K562 (cell line): ENCODE measurements at regions not wholly inside any gene's neighbourhood (a gene's known extent, or its start where the extent isn't known, plus 50 kb on each side); places are given as distances from the start of the nearest gene placed in this dataset.

ENCODE experiments used
- ATAC-seq: fragments of 200-7000 bp; cut with Tn5 transposase; 3 replicates; pipeline ENCODE4 v1.9.1; 2020; ENCODE audit warnings: moderate library complexity
- BruUV-seq: library from RNA; stranded (reverse); fragments of 400-500 nt; replicated peaks from 2 replicates; lab custom pipeline; 2021; lab: Mats Ljungman, UMichigan
- CTCF ChIA-PET: fragments of 300-600 bp; formaldehyde crosslinking; extraction: SDS; loops from one replicate; lab custom pipeline; 2021; ENCODE audit warnings: low intra/inter-chr PET ratio; lab: Yijun Ruan, JAX
- POLR2A ChIA-PET: fragments of 300-600, 350-650 bp; sonication (Branson Sonifier 250); formaldehyde crosslinking; extraction: SDS; loops from one replicate; lab custom pipeline; 2021; ENCODE audit warnings: antibody characterized with exemption, inconsistent platforms; lab: Yijun Ruan, JAX
- DNase-seq, 4 experiments: peaks; one replicate each; pipeline versions ENCODE4 v3.0.0 to v3.0.0-alpha.2; 2011 to 2018; ENCODE audit warnings: low spot score in 3 of 4, mixed read lengths in 3 of 4; ENCODE audit errors: extremely low read depth in 1 of 4
- FAIRE-seq: peaks from 2 replicates; lab custom pipeline; 2011; peaks lifted over from hg19 to GRCh38; lab: Jason Lieb, UNC
- H2AFZ ChIP-seq: 2 replicates; pipeline ENCODE4 v1.6.0; 2011; ENCODE audit warnings: low read depth, low read length, control low read depth, inconsistent platforms
- H3K27ac ChIP-seq: fragments of 200-600 bp; 3 replicates; pipeline ENCODE4 v1.8.0; 2011; ENCODE audit warnings: low read depth, mild to moderate bottlenecking, control low read depth, inconsistent platforms, low read length, moderate library complexity, mixed read lengths; ENCODE audit errors: extremely low read depth
- H3K27me3 ChIP-seq, 2 experiments: fragments of 300-600 bp in 1 of 2; 2 replicates in 1 of 2; 3 replicates in 1 of 2; pipeline versions ENCODE4 v1.6.0 to v1.8.0; 2011; ENCODE audit warnings: inconsistent platforms in 2 of 2, low read length in 2 of 2, mild to moderate bottlenecking in 1 of 2, mixed read lengths in 1 of 2, moderate library complexity in 1 of 2; ENCODE audit not compliant: control insufficient read depth in 2 of 2, insufficient read depth in 2 of 2
- H3K36me3 ChIP-seq: fragments of 300-600 bp; 3 replicates; pipeline ENCODE4 v1.8.0; 2011; ENCODE audit warnings: mild to moderate bottlenecking, low read length, inconsistent platforms; ENCODE audit not compliant: control insufficient read depth, insufficient read depth
- H3K4me1 ChIP-seq, 2 experiments: fragments of 200-600 bp in 1 of 2; replicated peaks in 1 of 2; 2 replicates in 1 of 2; 3 replicates in 1 of 2; pipeline versions ENCODE4 v1.5.1 to v1.8.0; 2011; ENCODE audit warnings: inconsistent platforms in 2 of 2, low read length in 2 of 2, mild to moderate bottlenecking in 1 of 2, mixed read lengths in 1 of 2, moderate library complexity in 1 of 2; ENCODE audit not compliant: control insufficient read depth in 2 of 2, insufficient read depth in 2 of 2
- H3K4me2 ChIP-seq: 2 replicates; pipeline ENCODE4 v1.6.1; 2011; ENCODE audit warnings: low read length, control low read depth, inconsistent platforms, mixed read lengths; ENCODE audit not compliant: insufficient read depth
- H3K4me3 ChIP-seq: fragments of 200-600 bp; sonication (generic), shearing (Covaris generic); 2 replicates; pipeline ENCODE4 v1.5.1; 2016; ENCODE audit warnings: control low read depth, inconsistent platforms
- H3K79me2 ChIP-seq: fragments of 200-600 bp; 3 replicates; pipeline ENCODE4 v1.8.0; 2011; ENCODE audit warnings: low read length, inconsistent platforms; ENCODE audit not compliant: control insufficient read depth, insufficient read depth
- H3K9ac ChIP-seq, 2 experiments: 2 replicates each; pipeline versions ENCODE4 v1.6.0 to v1.6.1; 2011; ENCODE audit warnings: low read depth in 2 of 2, low read length in 2 of 2, control low read depth in 1 of 2, inconsistent platforms in 1 of 2, mild to moderate bottlenecking in 1 of 2, mixed read lengths in 1 of 2; ENCODE audit not compliant: insufficient read depth in 1 of 2
- H3K9me1 ChIP-seq: one replicate; pipeline ENCODE4 v1.6.0; 2011; ENCODE audit warnings: inconsistent platforms, mild to moderate bottlenecking, low read length, moderate library complexity; ENCODE audit not compliant: control insufficient read depth, insufficient read depth
- H3K9me3 ChIP-seq: replicated peaks from 2 replicates; pipeline ENCODE4 v1.5.1; 2011; ENCODE audit warnings: low read depth, low read length, inconsistent platforms; ENCODE audit not compliant: control insufficient read depth, insufficient read depth
- H4K20me1 ChIP-seq: replicated peaks from 2 replicates; pipeline ENCODE4 v1.6.1; 2011; ENCODE audit warnings: low read length, inconsistent platforms, mixed read lengths; ENCODE audit not compliant: control insufficient read depth, insufficient read depth
- CBX3 ChIP-seq, 2 experiments: IDR thresholded peaks; 1 replicate in 1 of 2; 2 replicates in 1 of 2; pipeline ENCODE4 v1.6.1; 2012; ENCODE audit warnings: inconsistent platforms in 2 of 2, low read length in 2 of 2, borderline replicate concordance in 1 of 2, control low read depth in 1 of 2
- CLOCK ChIP-seq: fragments of 250-450 bp; sonication (Bioruptor Pico); IDR thresholded peaks from 2 replicates; pipeline ENCODE4 v1.4.0; 2020; ENCODE audit warnings: mild to moderate bottlenecking, moderate library complexity, borderline replicate concordance
- NR0B1 ChIP-seq: fragments of 450-650 bp; IDR thresholded peaks from one replicate; pipeline ENCODE4 v1.6.1; 2018; ENCODE audit warnings: mild to moderate bottlenecking, moderate library complexity; ENCODE audit not compliant: partially characterized antibody
- ZNF24 ChIP-seq: fragments of 450-650 bp; IDR thresholded peaks from 2 replicates; pipeline ENCODE4 v1.6.1; 2016
- WGBS: fragments of 100-300 bp; shearing (Covaris generic); methylation state at CpG from one replicate; pipeline ENCODE4 v1.1.6; 2016; ENCODE audit warnings: low coverage, mixed read lengths; ENCODE audit not compliant: insufficient coverage; ENCODE audit errors: missing lambda C conversion rate; 5-methylcytosine and 5-hydroxymethylcytosine counted together
- in situ Hi-C: fragments of 300-500 bp; cut with MboI; formaldehyde crosslinking; loops from 4 replicates; pipeline ENCODE4 v1.15.0; 2018; ENCODE audit warnings: inconsistent platforms, mixed read lengths
- intact Hi-C: fragments of 100-400 bp; cut with micrococcal nuclease; formaldehyde crosslinking; loops from 2 replicates; pipeline ENCODE4 v1.14.2; 2022

GRCh38 chrX:42000836-42001235, 77.5 kb upstream of the CASK start:
- FAIRE-seq = no peak
- DNase-seq = no peak
- no peaks in the 10 kb centered on the region for H3K79me2 ChIP-seq
- no peaks in the 10 kb centered on the region for H3K4me1 ChIP-seq
- intact Hi-C loops (no loop called here), in situ Hi-C loops (no loop called here)
- H3K9ac ChIP-seq = no peak overlapping the region
- H4K20me1 ChIP-seq = no peaks in the 10 kb centered on the region
- no peaks in the 10 kb centered on the region for H3K36me3 ChIP-seq
- 11% methylated on average over 3 of the region's 3 CpGs for WGBS
- no TSS peak for BruUV-seq
- CTCF ChIA-PET = no interaction called here
- ATAC-seq = no peak
- no peaks in the 10 kb centered on the region for H3K9me3 ChIP-seq
- H2AFZ ChIP-seq = no peak overlapping the region
- no peak overlapping the region for H3K4me3 ChIP-seq
- H3K27ac ChIP-seq = no peak overlapping the region
- POLR2A ChIA-PET = no interaction called here
- no peaks in the 10 kb centered on the region for H3K27me3 ChIP-seq
- H3K9me1 ChIP-seq = no peaks in the 10 kb centered on the region
- TF ChIP-seq NR0B1 = no peak
- TF ChIP-seq ZNF24 = no peak
- no peak for TF ChIP-seq CLOCK (CRISPR knock-in tag)
- no peak for TF ChIP-seq CBX3 (IDR thresholded peaks at IDR 0.05; ENCODE audit: borderline replicate concordance in 1 of 2, low read length in 2 of 2)
- H3K4me2 ChIP-seq = no peak overlapping the region
